Fibroblast of skin of scalp (primary cell): ENCODE measurements at regions not wholly inside any gene's neighbourhood (a gene's known extent, or its start where the extent isn't known, plus 50 kb on each side); places are given as distances from the start of the nearest gene placed in this dataset.

Experiments used
- DNase-seq: peaks from one replicate; pipeline ENCODE4 v3.0.0-alpha.2; 2013

GRCh38 chr9:17978773-17979172 lies 399.9 kb downstream of the SH3GL2 start:
- DNase-seq, result no peak

GRCh38 chr9:17986595-17986994 lies 407.7 kb downstream of the SH3GL2 start:
- DNase-seq, result no peak

- DNase-seq, result no peak
Observed at GRCh38 chr9:17987189-17987588, 408.3 kb downstream of the SH3GL2 start.

GRCh38 chr9:17988489-17988888 lies 409.6 kb downstream of the SH3GL2 start:
- DNase-seq, result no peak

GRCh38 chr9:17990602-17991001 lies 411.7 kb downstream of the SH3GL2 start:
- DNase-seq, result no peak

GRCh38 chr9:17993024-17993423 lies 414.2 kb downstream of the SH3GL2 start:
- no peak for DNase-seq

GRCh38 chr9:17994695-17995425 lies 416.0 kb downstream of the SH3GL2 start:
- no peak for DNase-seq

- DNase-seq, result no peak
Observed at GRCh38 chr9:17996728-17997127, 417.9 kb downstream of the SH3GL2 start.

GRCh38 chr9:18002718-18003438 lies 424.0 kb downstream of the SH3GL2 start:
- DNase-seq, result no peak

- DNase-seq, result no peak
Observed at GRCh38 chr9:18006591-18006990, 427.7 kb downstream of the SH3GL2 start.

- no peak for DNase-seq
Observed at GRCh38 chr9:18007621-18008020, 428.8 kb downstream of the SH3GL2 start.

GRCh38 chr9:18009902-18010301 lies 431.0 kb downstream of the SH3GL2 start:
- no peak for DNase-seq

- no peak for DNase-seq
Observed at GRCh38 chr9:18010492-18010891, 431.6 kb downstream of the SH3GL2 start.

GRCh38 chr9:18012170-18012569 lies 433.3 kb downstream of the SH3GL2 start:
- DNase-seq, result no peak

- peak; percentile 11 for DNase-seq
Observed at GRCh38 chr9:18014556-18014955, 435.7 kb downstream of the SH3GL2 start.

- DNase-seq, result no peak
Observed at GRCh38 chr9:18015116-18015515, 436.2 kb downstream of the SH3GL2 start.

GRCh38 chr9:18017136-18017535 lies 438.3 kb downstream of the SH3GL2 start:
- DNase-seq, result no peak

GRCh38 chr9:18018221-18018620 lies 439.4 kb downstream of the SH3GL2 start:
- DNase-seq, result no peak

- DNase-seq, result no peak
Observed at GRCh38 chr9:18018661-18019060, 439.8 kb downstream of the SH3GL2 start.

- no peak for DNase-seq
Observed at GRCh38 chr9:18020121-18020745, 441.4 kb downstream of the SH3GL2 start.

GRCh38 chr9:18022642-18023041 lies 443.8 kb downstream of the SH3GL2 start:
- no peak for DNase-seq

- DNase-seq, result peak; percentile 4
Observed at GRCh38 chr9:18023332-18023731, 444.5 kb downstream of the SH3GL2 start.

- no peak for DNase-seq
Observed at GRCh38 chr9:18032636-18033035, 441.3 kb upstream of the ADAMTSL1 start.
